Osteocyte (in vitro differentiated cells): ENCODE measurements at regions not wholly inside any gene's neighbourhood (a gene's known extent, or its start where the extent isn't known, plus 50 kb on each side); places are given as distances from the start of the nearest gene placed in this dataset.

Experiments
- DNase-seq: peaks from one replicate; pipeline ENCODE4 v3.0.0; 2021; ENCODE audit warnings: mixed read lengths; ENCODE audit not compliant: unreplicated experiment; ENCODE audit errors: extremely low spot score
- H3K27ac Mint-ChIP-seq: one replicate; pipeline ENCODE4 v1.8.0; 2021; ENCODE audit warnings: mild to moderate bottlenecking, mixed read lengths; ENCODE audit not compliant: unreplicated experiment
- H3K27me3 Mint-ChIP-seq: one replicate; pipeline ENCODE4 v1.8.0; 2021; ENCODE audit warnings: mixed read lengths; ENCODE audit not compliant: unreplicated experiment
- H3K36me3 Mint-ChIP-seq: one replicate; pipeline ENCODE4 v1.8.0; 2021; ENCODE audit warnings: mixed read lengths; ENCODE audit not compliant: unreplicated experiment
- H3K4me1 Mint-ChIP-seq: one replicate; pipeline ENCODE4 v1.8.0; 2021; ENCODE audit warnings: mixed read lengths; ENCODE audit not compliant: unreplicated experiment
- H3K4me3 Mint-ChIP-seq: one replicate; pipeline ENCODE4 v1.8.0; 2021; ENCODE audit warnings: mild to moderate bottlenecking, moderate library complexity, mixed read lengths; ENCODE audit not compliant: unreplicated experiment
- H3K9me3 Mint-ChIP-seq: one replicate; pipeline ENCODE4 v1.8.0; 2021; ENCODE audit warnings: mixed read lengths; ENCODE audit not compliant: unreplicated experiment
- TF ChIP-seq, protein P1 (sequence below): fragments of 200-600 bp; sonication (generic); IDR thresholded peaks from 2 replicates; pipeline ENCODE4 v1.5.0; 2021; ENCODE audit warnings: antibody characterized with exemption, mild to moderate bottlenecking, moderate library complexity

DNA sequence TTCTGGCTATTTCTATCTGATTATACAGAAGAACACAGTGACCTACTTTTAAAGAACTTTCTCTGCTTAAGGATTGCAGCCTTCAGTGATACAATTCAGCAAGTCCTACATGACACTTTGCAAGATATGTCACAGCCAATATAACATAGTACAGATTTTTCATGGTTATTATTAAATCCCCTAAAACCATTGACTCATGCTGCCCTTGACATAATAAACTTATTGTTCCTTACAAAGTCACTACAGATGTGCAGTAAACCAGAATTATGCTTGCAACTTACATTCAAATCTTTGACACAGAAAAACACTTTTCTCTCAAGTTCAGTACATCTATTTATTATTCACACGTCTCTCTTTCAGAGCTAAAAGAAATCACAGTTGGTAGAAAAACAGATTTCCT is 1136.3 kb upstream of the ACO1 start:
- Mint-ChIP-seq H3K9me3 (no peaks in the 10 kb centered on the region), H3K4me3 (no peak overlapping the region), H3K36me3 (no peaks in the 10 kb centered on the region), H3K27me3 (peaks cover 4% of the 10 kb centered on the region), H3K27ac (no peak overlapping the region), H3K4me1 (no peaks in the 10 kb centered on the region)
- DNase-seq: no peak
- TF ChIP-seq, protein P1, sequence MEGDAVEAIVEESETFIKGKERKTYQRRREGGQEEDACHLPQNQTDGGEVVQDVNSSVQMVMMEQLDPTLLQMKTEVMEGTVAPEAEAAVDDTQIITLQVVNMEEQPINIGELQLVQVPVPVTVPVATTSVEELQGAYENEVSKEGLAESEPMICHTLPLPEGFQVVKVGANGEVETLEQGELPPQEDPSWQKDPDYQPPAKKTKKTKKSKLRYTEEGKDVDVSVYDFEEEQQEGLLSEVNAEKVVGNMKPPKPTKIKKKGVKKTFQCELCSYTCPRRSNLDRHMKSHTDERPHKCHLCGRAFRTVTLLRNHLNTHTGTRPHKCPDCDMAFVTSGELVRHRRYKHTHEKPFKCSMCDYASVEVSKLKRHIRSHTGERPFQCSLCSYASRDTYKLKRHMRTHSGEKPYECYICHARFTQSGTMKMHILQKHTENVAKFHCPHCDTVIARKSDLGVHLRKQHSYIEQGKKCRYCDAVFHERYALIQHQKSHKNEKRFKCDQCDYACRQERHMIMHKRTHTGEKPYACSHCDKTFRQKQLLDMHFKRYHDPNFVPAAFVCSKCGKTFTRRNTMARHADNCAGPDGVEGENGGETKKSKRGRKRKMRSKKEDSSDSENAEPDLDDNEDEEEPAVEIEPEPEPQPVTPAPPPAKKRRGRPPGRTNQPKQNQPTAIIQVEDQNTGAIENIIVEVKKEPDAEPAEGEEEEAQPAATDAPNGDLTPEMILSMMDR: no peak

DNA sequence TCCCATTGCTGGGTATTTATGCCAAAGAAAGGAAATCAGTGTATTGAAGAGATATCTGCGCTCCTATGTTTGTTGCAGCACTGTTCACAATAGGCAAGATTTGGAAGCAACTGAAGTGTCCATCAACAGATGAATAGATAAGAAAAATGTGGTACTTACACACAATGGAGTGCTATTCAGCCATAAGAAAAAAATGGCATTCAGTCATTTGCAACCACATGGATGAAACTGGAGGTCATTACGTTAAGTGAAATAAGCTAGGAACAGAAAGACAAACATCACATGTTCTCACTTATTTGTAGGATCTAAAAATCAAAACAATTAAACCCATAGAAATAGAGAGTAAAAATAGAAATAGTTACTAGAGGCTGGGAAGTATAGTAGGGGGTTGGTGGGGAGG is 1133.1 kb upstream of the ACO1 start:
- no peaks in the 10 kb centered on the region for H3K4me1 Mint-ChIP-seq
- H3K9me3 Mint-ChIP-seq: no peaks in the 10 kb centered on the region
- H3K4me3 Mint-ChIP-seq: no peak overlapping the region
- H3K27me3 Mint-ChIP-seq: peaks cover 4% of the 10 kb centered on the region
- TF ChIP-seq, protein P1: no peak
- H3K27ac Mint-ChIP-seq: no peak overlapping the region
- H3K36me3 Mint-ChIP-seq: no peaks in the 10 kb centered on the region
- DNase-seq: no peak

DNA sequence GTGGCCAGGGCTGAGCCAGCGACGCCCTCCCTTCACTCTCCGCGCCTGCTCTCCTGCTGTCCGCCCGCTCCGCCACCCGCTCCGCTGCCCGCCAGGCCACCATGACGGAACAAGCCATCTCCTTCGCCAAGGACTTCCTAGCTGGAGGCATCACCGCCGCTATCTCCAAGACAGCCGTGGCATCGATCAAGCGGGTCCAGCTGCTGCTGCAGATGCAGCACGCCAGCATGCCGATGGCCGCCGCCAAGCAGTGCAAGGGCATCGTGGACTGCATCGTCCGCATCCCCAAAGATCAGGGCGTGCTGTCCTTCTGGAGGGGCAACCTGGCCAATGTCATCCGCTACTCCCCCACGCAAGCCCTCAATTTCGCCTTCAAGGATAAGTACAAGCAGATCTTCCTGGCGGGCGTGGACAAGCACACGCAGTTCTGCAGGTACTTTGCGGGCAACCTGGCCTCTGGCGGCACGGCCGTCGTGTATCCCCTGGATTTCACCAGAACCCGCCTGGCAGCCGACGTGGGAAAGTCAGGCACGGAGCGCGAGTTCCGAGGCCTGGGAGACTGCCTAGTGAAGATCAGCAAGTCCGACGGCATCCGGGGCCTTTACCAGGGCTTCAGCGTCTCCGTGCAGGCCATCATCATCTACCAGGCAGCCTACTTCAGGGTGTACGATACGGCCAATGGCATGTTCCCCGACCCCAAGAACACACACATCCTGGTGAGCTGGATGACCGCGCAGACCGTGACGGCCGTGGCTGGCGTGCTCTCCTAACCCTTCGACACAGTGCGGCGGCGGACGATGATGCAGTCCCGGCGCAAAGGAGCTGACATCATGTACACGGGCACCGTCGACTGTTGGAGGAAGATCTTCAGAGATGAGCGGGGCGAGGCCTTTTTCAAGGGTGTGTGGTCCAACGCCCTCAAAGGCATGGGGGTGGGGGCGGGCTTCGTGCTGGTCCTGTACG is 1130.4 kb upstream of the ACO1 start:
- no peaks in the 10 kb centered on the region for H3K9me3 Mint-ChIP-seq
- H3K4me3 Mint-ChIP-seq: no peak overlapping the region
- H3K36me3 Mint-ChIP-seq: no peaks in the 10 kb centered on the region
- H3K27ac Mint-ChIP-seq: no peak overlapping the region
- H3K27me3 Mint-ChIP-seq: peaks cover 8% of the 10 kb centered on the region
- H3K4me1 Mint-ChIP-seq: no peaks in the 10 kb centered on the region
- DNase-seq: no peak
- TF ChIP-seq, protein P1: no peak

DNA sequence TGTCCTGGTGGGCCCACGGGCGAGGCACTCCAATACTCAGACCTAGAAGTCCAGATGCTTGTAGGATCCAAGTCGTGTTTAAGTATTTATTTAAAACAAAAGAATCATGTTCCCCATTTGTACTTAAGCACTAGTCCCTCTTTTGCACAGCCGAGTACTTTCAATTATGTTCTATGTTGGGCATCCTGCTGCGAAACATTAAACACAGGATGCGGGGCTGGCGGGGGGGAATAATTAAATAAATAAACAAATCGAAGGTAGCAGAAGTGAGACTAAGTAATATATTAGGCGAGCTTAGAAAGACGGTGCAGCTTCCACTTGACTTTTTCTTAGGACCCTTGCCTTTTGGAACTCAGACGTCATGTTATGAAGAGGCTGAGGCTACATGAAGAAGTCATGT is 1129.2 kb upstream of the ACO1 start:
- Mint-ChIP-seq H3K4me3 (no peak overlapping the region), H3K27me3 (peaks cover 13% of the 10 kb centered on the region), H3K4me1 (no peaks in the 10 kb centered on the region), H3K9me3 (no peaks in the 10 kb centered on the region), H3K27ac (no peak overlapping the region), H3K36me3 (no peaks in the 10 kb centered on the region)
- no peak for DNase-seq
- TF ChIP-seq, protein P1: no peak

DNA sequence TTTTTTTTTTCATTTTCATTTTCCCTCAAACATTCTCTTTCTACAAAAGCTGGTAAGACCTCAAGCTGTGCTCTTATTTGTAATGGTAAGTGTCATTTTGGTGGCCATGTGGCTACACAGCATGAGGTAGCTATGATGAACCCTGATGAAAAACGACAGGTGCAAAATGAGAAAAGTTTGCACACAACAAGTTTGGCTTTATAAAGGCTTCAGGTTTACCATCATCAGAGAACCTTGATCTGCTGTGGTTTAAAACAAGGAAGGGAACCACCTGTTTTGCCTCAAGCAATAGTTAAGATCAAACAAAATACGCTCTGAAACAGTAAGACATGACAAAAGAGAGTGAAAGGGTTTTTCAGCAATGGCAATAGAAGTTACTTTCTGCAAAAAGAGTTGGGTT is 1124.6 kb upstream of the ACO1 start:
- no peak for DNase-seq
- Mint-ChIP-seq H3K27ac (no peak overlapping the region), H3K4me3 (no peak overlapping the region), H3K4me1 (no peaks in the 10 kb centered on the region), H3K27me3 (peaks cover 12% of the 10 kb centered on the region), H3K36me3 (no peaks in the 10 kb centered on the region), H3K9me3 (no peaks in the 10 kb centered on the region)
- TF ChIP-seq, protein P1: no peak
